ENCODE measurements at regions not wholly inside any gene's neighbourhood (a gene's known extent, or its start where the extent isn't known, plus 50 kb on each side); places are given as distances from the start of the nearest gene placed in this dataset.

DNA sequence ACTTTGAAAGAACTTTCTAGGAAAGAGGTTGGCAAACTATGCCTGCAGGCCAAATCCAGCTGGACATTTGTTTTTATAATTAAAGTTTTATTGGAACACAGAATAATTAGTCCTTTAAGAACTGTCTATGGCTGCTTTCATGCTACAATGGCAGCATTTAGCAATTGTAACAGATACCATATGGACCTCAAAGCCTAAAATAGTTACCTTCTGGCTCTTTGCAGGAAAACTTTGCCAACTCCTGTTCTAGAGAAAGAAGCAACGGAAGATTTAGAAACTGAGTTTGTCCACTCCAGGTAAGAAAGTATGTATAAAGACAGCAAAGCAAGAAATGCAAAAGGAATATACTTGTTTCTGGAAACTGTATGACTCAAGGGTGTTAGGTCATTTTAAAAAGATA is 281.7 kb upstream of the TRPM3 start:
- TF ChIP-seq, protein P1, sequence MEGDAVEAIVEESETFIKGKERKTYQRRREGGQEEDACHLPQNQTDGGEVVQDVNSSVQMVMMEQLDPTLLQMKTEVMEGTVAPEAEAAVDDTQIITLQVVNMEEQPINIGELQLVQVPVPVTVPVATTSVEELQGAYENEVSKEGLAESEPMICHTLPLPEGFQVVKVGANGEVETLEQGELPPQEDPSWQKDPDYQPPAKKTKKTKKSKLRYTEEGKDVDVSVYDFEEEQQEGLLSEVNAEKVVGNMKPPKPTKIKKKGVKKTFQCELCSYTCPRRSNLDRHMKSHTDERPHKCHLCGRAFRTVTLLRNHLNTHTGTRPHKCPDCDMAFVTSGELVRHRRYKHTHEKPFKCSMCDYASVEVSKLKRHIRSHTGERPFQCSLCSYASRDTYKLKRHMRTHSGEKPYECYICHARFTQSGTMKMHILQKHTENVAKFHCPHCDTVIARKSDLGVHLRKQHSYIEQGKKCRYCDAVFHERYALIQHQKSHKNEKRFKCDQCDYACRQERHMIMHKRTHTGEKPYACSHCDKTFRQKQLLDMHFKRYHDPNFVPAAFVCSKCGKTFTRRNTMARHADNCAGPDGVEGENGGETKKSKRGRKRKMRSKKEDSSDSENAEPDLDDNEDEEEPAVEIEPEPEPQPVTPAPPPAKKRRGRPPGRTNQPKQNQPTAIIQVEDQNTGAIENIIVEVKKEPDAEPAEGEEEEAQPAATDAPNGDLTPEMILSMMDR (conservative IDR thresholded peaks at IDR 0.05; ENCODE audit: low read depth, low read length): no peak
- DNase-seq (ENCODE audit: low read depth): no peak

DNA sequence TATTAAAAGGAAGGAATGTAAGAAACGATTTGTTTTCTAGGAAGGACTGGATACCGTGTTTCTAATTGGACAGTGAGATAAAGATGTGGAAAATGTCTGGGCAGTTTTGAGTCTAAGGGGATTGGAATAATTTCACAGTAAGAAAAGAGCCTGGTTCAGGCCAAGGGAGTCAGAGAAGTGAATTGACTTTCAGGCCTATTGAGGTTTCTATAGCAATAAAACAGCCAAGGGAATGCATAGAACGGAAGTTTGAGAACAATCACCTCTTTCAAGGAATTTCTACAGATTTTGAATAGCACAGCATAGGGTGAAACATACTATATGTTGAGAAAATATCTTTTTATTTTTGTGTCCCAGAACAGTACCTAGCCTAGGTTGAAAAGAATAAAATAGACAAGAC is 271.6 kb upstream of the TRPM3 start:
- TF ChIP-seq, protein P1 (conservative IDR thresholded peaks at IDR 0.05; ENCODE audit: low read depth, low read length): no peak
- no peak overlapping the region for H3K4me3 ChIP-seq (ENCODE audit: low read length)
- no peak for DNase-seq (ENCODE audit: low read depth)

More for the DNA sequence above, 281.7 kb upstream of the TRPM3 start:
- no peak overlapping the region for H3K4me3 ChIP-seq (ENCODE audit: low read length)

DNA sequence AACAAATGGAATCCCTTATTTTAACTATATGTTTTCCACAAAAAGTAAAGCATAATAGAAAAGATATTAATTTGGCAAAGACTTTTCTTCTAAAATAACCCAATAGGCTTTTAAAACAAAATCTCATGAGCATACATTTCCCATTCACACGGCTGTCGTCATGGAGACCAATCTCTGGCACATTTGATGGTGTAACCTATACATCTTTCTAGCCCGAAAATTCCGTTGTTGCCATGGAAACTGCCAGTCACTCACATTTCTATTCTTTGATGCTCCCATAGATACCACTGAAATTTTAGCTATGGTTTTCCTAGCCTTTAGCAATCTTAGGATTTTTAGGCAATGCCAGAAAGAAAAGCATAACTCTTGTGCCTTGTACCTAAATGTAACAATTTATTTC is 262.9 kb upstream of the TRPM3 start:
- TF ChIP-seq, protein P1 (conservative IDR thresholded peaks at IDR 0.05; ENCODE audit: low read depth, low read length): no peak
- no peak for DNase-seq (ENCODE audit: low read depth)

DNA sequence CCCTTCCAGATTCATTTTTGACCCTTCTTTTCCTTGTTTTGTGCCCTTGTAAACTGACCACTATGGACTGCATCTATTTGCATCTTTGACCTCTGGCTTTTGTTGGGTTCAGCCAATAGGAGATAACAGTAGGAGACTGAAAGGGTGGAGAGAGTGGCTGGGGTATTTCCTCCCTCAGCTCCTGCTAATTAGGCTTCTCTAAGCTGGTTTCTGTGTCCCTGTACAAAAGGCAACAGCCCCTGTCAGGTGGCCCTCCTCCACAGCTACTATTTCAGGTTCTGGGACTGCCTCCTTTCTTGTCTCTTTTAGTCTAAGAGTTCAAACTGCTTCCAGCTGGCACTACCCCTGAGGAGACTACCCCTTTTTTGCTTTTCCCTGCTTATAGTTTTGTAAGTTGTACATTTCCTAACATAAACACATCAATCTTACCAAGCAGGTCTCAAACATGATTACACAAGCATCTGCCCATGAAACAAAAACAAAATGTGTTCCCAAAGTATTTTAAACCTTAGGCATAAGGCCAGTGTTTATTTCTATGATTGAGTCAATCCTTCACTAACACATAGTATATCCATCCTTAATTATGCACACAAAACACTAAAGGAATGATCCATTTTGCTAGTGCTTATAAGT is 262.0 kb upstream of the TRPM3 start:
- TF ChIP-seq, protein P1 (conservative IDR thresholded peaks at IDR 0.05; ENCODE audit: low read depth, low read length): no peak
- no peak overlapping the region for H3K4me3 ChIP-seq (ENCODE audit: low read length)
- DNase-seq (ENCODE audit: low read depth): no peak

More for the DNA sequence above, 262.9 kb upstream of the TRPM3 start:
- H3K4me3 ChIP-seq (ENCODE audit: low read length): no peak overlapping the region

DNA sequence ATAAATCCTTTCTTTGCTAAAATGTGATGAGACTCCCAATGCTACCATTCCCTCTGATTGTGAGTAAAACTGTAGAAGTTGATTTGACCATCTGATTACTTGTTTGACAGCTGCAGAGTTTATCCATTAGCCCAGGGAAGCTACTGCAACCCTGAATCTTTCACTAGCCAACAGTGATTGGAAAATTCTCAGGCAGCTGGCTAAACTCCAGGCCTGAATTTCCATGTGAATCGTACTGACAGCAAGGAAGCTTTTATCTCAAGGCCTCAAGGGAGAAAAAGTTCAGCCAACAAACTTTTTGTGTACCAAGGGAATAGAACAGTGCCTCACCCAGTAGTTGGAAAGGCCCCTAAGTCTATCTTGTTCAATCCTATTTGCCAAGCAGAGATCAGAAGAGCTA is 246.7 kb upstream of the TRPM3 start:
- TF ChIP-seq, protein P1 (conservative IDR thresholded peaks at IDR 0.05; ENCODE audit: low read depth, low read length): no peak
- no peak for DNase-seq (ENCODE audit: low read depth)
- no peak overlapping the region for H3K4me3 ChIP-seq (ENCODE audit: low read length)

DNA sequence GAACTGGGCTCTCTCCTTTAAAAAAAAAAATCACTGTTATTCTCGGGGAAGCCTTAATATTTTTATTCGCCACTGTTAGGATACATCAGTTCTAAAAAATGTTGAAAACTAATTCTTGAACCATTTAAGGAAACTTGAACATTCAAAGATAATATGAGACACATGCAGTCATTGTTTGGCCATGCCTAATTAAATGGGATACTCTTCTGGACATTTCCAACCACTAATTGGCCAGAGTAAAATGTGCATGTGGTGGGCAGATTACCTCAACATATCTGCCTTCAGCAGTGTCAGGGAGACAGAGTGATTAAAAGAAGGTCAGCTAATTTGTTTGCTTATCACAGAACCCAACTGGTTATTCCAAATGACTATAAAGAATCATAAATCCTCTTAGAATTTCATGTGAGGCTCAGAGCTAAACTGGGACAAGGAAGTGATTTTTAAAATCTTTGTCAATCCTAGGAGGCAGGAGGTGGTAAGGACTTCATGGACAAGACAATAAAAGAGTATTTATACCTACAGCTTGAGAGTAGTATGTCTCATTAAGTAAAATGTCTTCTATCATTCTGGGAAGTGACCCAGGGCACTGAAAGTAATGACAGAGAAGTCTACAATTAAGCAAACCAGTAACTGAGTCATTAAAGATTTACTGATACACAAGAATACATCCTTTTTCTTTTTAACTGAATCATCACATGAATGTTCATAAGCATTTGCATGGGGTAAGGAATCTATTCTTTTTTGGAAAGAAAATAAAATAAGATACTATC is 242.9 kb upstream of the TRPM3 start:
- DNase-seq (ENCODE audit: low read depth): no peak
- TF ChIP-seq, protein P1 (conservative IDR thresholded peaks at IDR 0.05; ENCODE audit: low read depth, low read length): no peak

More for the DNA sequence above, 242.9 kb upstream of the TRPM3 start:
- no peak overlapping the region for H3K4me3 ChIP-seq (ENCODE audit: low read length)

Data from retinal pigment epithelial cell (primary cell).